ENCODE measurements at regions not wholly inside any gene's neighbourhood (a gene's known extent, or its start where the extent isn't known, plus 50 kb on each side); places are given as distances from the start of the nearest gene placed in this dataset.

DNA sequence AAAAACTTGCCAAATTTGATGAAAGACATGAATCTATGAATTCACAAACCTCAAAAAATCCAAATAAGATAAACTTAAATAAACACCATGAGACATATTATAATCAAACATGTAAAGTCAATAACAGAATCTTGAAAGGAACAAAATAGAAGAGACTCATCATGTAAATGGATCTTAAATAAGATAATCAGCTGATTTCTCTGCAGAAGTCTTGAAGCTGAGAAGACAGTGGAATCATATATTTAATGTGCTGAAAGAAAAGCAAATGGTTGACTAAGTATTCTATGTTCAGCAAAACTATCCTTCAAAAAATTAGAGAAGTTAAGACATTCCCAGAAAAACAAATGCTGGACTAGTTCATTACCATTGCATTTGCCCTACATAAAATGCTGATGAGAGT, 215.7 kb upstream of the SPIN4 start:
- H3K4me2 ChIP-seq = no peak overlapping the region
- no TSS peak for BruUV-seq (replicated peaks)
- H3F3A ChIP-seq (ENCODE audit: insufficient read depth, low read depth) = no peaks in the 10 kb centered on the region
- TF ChIP-seq CTCF (conservative IDR thresholded peaks at IDR 0.05) = no peak
- no peak for TF ChIP-seq EZH2 (IDR thresholded peaks at IDR 0.05; ENCODE audit: low read depth)
- no peak overlapping the region for H3K4me3 ChIP-seq
- H3K4me1 ChIP-seq (replicated peaks; ENCODE audit: insufficient read depth) = no peaks in the 10 kb centered on the region; the same call in 1 of the 2 replicates
- H3K79me2 ChIP-seq (ENCODE audit: low read depth) = no peaks in the 10 kb centered on the region
- H4K20me1 ChIP-seq (ENCODE audit: insufficient read depth) = no peaks in the 10 kb centered on the region
- no peak overlapping the region for H2AFZ ChIP-seq
- no peak overlapping the region for H3K27ac ChIP-seq
- no peak for DNase-seq
- ChIA-PET CTCF (no interaction called here), POLR2A (ENCODE audit: unreplicated experiment) (no interaction called here)
- intact Hi-C loops (cut with micrococcal nuclease; ENCODE audit: unreplicated experiment) = loop anchor here (10.0 kb wide), 1 partner anchor 188 kb away; a partner anchor contains a TSS
- H3K9me3 ChIP-seq (ENCODE audit: insufficient read depth, low read depth) = no peaks in the 10 kb centered on the region
- H3K27me3 ChIP-seq (ENCODE audit: insufficient read depth, low read depth) = no peaks in the 10 kb centered on the region
- no peaks in the 10 kb centered on the region for H3K36me3 ChIP-seq (ENCODE audit: low read depth)
- H3K9me2 ChIP-seq (ENCODE audit: insufficient read depth) = no peaks in the 10 kb centered on the region

- ChIA-PET CTCF (no interaction called here), POLR2A (ENCODE audit: unreplicated experiment) (no interaction called here)
- no peaks in the 10 kb centered on the region for H3K9me3 ChIP-seq (ENCODE audit: insufficient read depth, low read depth)
- DNase-seq = no peak
- no peaks in the 10 kb centered on the region for H3K9me2 ChIP-seq (ENCODE audit: insufficient read depth)
- peaks cover 31% of the 10 kb centered on the region for H3K79me2 ChIP-seq (ENCODE audit: low read depth)
- H2AFZ ChIP-seq = peak overlapping the region; percentile 88
- no peaks in the 10 kb centered on the region for H3F3A ChIP-seq (ENCODE audit: insufficient read depth, low read depth)
- H3K27ac ChIP-seq = no peak overlapping the region
- no peaks in the 10 kb centered on the region for H3K36me3 ChIP-seq (ENCODE audit: low read depth)
- TF ChIP-seq CTCF (conservative IDR thresholded peaks at IDR 0.05) (no peak), EZH2 (IDR thresholded peaks at IDR 0.05; ENCODE audit: low read depth) (no peak)
- no peaks in the 10 kb centered on the region for H3K27me3 ChIP-seq (ENCODE audit: insufficient read depth, low read depth)
- BruUV-seq (replicated peaks) = no TSS peak
- intact Hi-C loops (cut with micrococcal nuclease; ENCODE audit: unreplicated experiment) = loop anchor here (2.0 to 10.0 kb wide), 3 partner anchors 129 to 211 kb away; partner anchors contain the start of gene SPIN4
- H4K20me1 ChIP-seq (ENCODE audit: insufficient read depth) = no peaks in the 10 kb centered on the region
- H3K4me2 ChIP-seq = peak overlapping the region; percentile 85
- peak overlapping the region; percentile 83 for H3K4me3 ChIP-seq
- peaks cover 11% of the 10 kb centered on the region; the same call in 1 of the 2 replicates for H3K4me1 ChIP-seq (replicated peaks; ENCODE audit: insufficient read depth)
These were observed 210.3 kb upstream of the SPIN4 start for GRCh38 chrX:63561425-63561824.

- ChIA-PET CTCF (no interaction called here), POLR2A (ENCODE audit: unreplicated experiment) (interaction anchor here (0.5 kb wide), 1 partner anchor 194 kb away, joined by 4 read pairs; no protein-coding TSS in a partner anchor)
- H3K9me2 ChIP-seq (ENCODE audit: insufficient read depth) = no peaks in the 10 kb centered on the region
- peak overlapping the region; percentile 85 for H3K4me2 ChIP-seq
- no peaks in the 10 kb centered on the region for H3K9me3 ChIP-seq (ENCODE audit: insufficient read depth, low read depth)
- intact Hi-C loops (cut with micrococcal nuclease; ENCODE audit: unreplicated experiment) = loop anchor here (2.0 to 10.0 kb wide), 3 partner anchors 128 to 210 kb away; partner anchors contain the start of gene SPIN4
- BruUV-seq (replicated peaks) = TSS peak; percentile 55
- TF ChIP-seq EZH2 (IDR thresholded peaks at IDR 0.05; ENCODE audit: low read depth) = no peak
- no peak for TF ChIP-seq CTCF (conservative IDR thresholded peaks at IDR 0.05)
- no peaks in the 10 kb centered on the region for H3K27me3 ChIP-seq (ENCODE audit: insufficient read depth, low read depth)
- peak; percentile 50 to 71 for DNase-seq
- H3K4me3 ChIP-seq = peak overlapping the region; percentile 83
- peaks cover 11% of the 10 kb centered on the region; the same call in 1 of the 2 replicates for H3K4me1 ChIP-seq (replicated peaks; ENCODE audit: insufficient read depth)
- peaks cover 31% of the 10 kb centered on the region for H3K79me2 ChIP-seq (ENCODE audit: low read depth)
- H3K27ac ChIP-seq = peak overlapping the region; percentile 63
- H3K36me3 ChIP-seq (ENCODE audit: low read depth) = no peaks in the 10 kb centered on the region
- H4K20me1 ChIP-seq (ENCODE audit: insufficient read depth) = no peaks in the 10 kb centered on the region
- peak overlapping the region; percentile 88 for H2AFZ ChIP-seq
- no peaks in the 10 kb centered on the region for H3F3A ChIP-seq (ENCODE audit: insufficient read depth, low read depth)
These were observed 209.6 kb upstream of the SPIN4 start for GRCh38 chrX:63560601-63561218.

Data from PC-9 (cell line).